GM12878 (cell line): ENCODE measurements at regions not wholly inside any gene's neighbourhood (a gene's known extent, or its start where the extent isn't known, plus 50 kb on each side); places are given as distances from the start of the nearest gene placed in this dataset.

Experiments used
- ATAC-seq: fragments of 200-7000 bp; cut with Tn5 transposase; 3 replicates; pipeline ENCODE4 v1.9.1; 2020; ENCODE audit warnings: mild to moderate bottlenecking, moderate library complexity
- BruUV-seq: library from RNA; stranded (reverse); fragments of 400-500 nt; replicated peaks from 2 replicates; lab custom pipeline; 2021; lab: Mats Ljungman, UMichigan
- CTCF ChIA-PET: fragments of 300-600 bp; sonication (Branson Sonifier 250); formaldehyde crosslinking; extraction: SDS; loops from one replicate; lab custom pipeline; 2021; ENCODE audit warnings: inconsistent platforms; lab: Yijun Ruan, JAX
- POLR2A ChIA-PET: fragments of 350-600 bp; formaldehyde crosslinking; extraction: SDS; loops from one replicate; lab custom pipeline; 2021; ENCODE audit warnings: inconsistent platforms; lab: Charles Lee
- RAD21 ChIA-PET: fragments of 300-600 bp; sonication (Branson Sonifier 250); formaldehyde crosslinking; loops from one replicate; lab custom pipeline; 2023; ENCODE audit warnings: antibody characterized with exemption; ENCODE audit not compliant: unreplicated experiment; lab: Charles Lee
- SMC1A ChIA-PET: fragments of 300-600 bp; sonication (Branson Sonifier 250); formaldehyde crosslinking; loops from one replicate; lab custom pipeline; 2023; ENCODE audit not compliant: unreplicated experiment, uncharacterized antibody; lab: Charles Lee
- DNase-seq: peaks from one replicate; pipeline ENCODE4 v3.0.0-alpha.2; 2011; ENCODE audit warnings: low read depth, low spot score
- FAIRE-seq: peaks from 3 replicates; lab custom pipeline; 2011; peaks lifted over from hg19 to GRCh38; lab: Jason Lieb, UNC
- H2AFZ ChIP-seq: 2 replicates; pipeline ENCODE4 v1.6.0; 2011; ENCODE audit warnings: low read depth, low read length, control low read depth; ENCODE audit not compliant: control insufficient read depth
- H3K27ac ChIP-seq: 2 replicates; pipeline ENCODE4 v1.5.1; 2011; ENCODE audit warnings: control low read depth; ENCODE audit not compliant: control insufficient read depth, insufficient read depth
- H3K27me3 ChIP-seq, 2 experiments: replicated peaks in 1 of 2; 2 replicates each; pipeline versions ENCODE4 v1.6.0 to v1.6.1; 2011; ENCODE audit warnings: low read length in 1 of 2; ENCODE audit not compliant: control insufficient read depth in 2 of 2, insufficient read depth in 2 of 2
- H3K36me3 ChIP-seq, 2 experiments: 2 replicates each; pipeline ENCODE4 v1.5.1; 2011; ENCODE audit warnings: low read length in 1 of 2; ENCODE audit not compliant: control insufficient read depth in 2 of 2, insufficient read depth in 2 of 2
- H3K4me1 ChIP-seq: 2 replicates; pipeline ENCODE4 v1.6.1; 2011; ENCODE audit warnings: mild to moderate bottlenecking, low read length, moderate library complexity, mixed read lengths; ENCODE audit not compliant: control insufficient read depth, insufficient read depth
- H3K4me2 ChIP-seq: 2 replicates; pipeline ENCODE4 v1.6.0; 2011; ENCODE audit warnings: control low read depth; ENCODE audit not compliant: control insufficient read depth, insufficient read depth
- H3K4me3 ChIP-seq: fragments of 200-600 bp; sonication (generic); 2 replicates; pipeline ENCODE4 v1.5.1; 2016
- H3K79me2 ChIP-seq: 2 replicates; pipeline ENCODE4 v1.6.0; 2011; ENCODE audit warnings: low read length; ENCODE audit not compliant: control insufficient read depth, insufficient read depth
- H3K9ac ChIP-seq: 2 replicates; pipeline ENCODE4 v1.8.0; 2011; ENCODE audit warnings: low read length, control low read depth, mixed read lengths; ENCODE audit not compliant: control insufficient read depth, insufficient read depth
- H3K9me3 ChIP-seq: replicated peaks from 3 replicates; pipeline ENCODE4 v1.5.1; 2011; ENCODE audit warnings: mild to moderate bottlenecking, low read length; ENCODE audit not compliant: control insufficient read depth, insufficient read depth
- H4K20me1 ChIP-seq: 2 replicates; pipeline ENCODE4 v1.6.0; 2011; ENCODE audit not compliant: control insufficient read depth, insufficient read depth
- CEBPB ChIP-seq, 2 experiments: fragments of 150-350 bp in 1 of 2; IDR thresholded peaks; 2 replicates each; pipeline ENCODE4 v1.6.1; 2012 to 2014; ENCODE audit warnings: low read depth in 2 of 2, low read length in 2 of 2, borderline replicate concordance in 1 of 2, inconsistent platforms in 1 of 2
- ELK1 ChIP-seq: IDR thresholded peaks from 2 replicates; pipeline ENCODE4 v1.6.1; 2012; ENCODE audit warnings: low read depth, low read length, improper control_type of control experiment
- HDAC6 ChIP-seq: fragments of 200-600 bp; sonication (generic); IDR thresholded peaks from one replicate; pipeline ENCODE4 v1.8.0; 2017; ENCODE audit warnings: antibody characterized with exemption; ENCODE audit not compliant: unreplicated experiment
- LARP7 ChIP-seq: fragments of 450-650 bp; IDR thresholded peaks from 2 replicates; pipeline ENCODE4 v1.6.1; 2017; ENCODE audit warnings: mild to moderate bottlenecking
- MEF2B ChIP-seq: fragments of 450-650 bp; IDR thresholded peaks from 2 replicates; pipeline ENCODE4 v1.6.1; 2018; ENCODE audit warnings: mild to moderate bottlenecking, moderate library complexity; ENCODE audit not compliant: partially characterized antibody, poor library complexity, severe bottlenecking
- NFYB ChIP-seq: IDR thresholded peaks from 2 replicates; pipeline ENCODE4 v1.6.1; 2011; ENCODE audit warnings: low read depth, mild to moderate bottlenecking, low read length, improper control_type of control experiment, moderate library complexity; ENCODE audit not compliant: insufficient read depth
- PAX5 ChIP-seq: IDR thresholded peaks from 2 replicates; pipeline ENCODE4 v1.6.1; 2011; ENCODE audit warnings: low read depth, low read length, borderline replicate concordance
- RAD21 ChIP-seq: IDR thresholded peaks from 2 replicates; pipeline ENCODE4 v1.6.1; 2011; ENCODE audit warnings: mild to moderate bottlenecking, low read depth, low read length, moderate library complexity; ENCODE audit not compliant: insufficient read depth
- SPI1 ChIP-seq: IDR thresholded peaks from 2 replicates; pipeline ENCODE4 v1.6.1; 2011; ENCODE audit warnings: low read depth, mild to moderate bottlenecking, low read length, moderate library complexity, borderline replicate concordance; ENCODE audit not compliant: insufficient read depth
- WGBS: methylation state at CpG from one replicate; pipeline ENCODE4 v1.1.6; 2016; ENCODE audit warnings: low lambda C conversion rate; ENCODE audit not compliant: insufficient replicate concordance, insufficient coverage; ENCODE audit errors: missing lambda C conversion rate; 5-methylcytosine and 5-hydroxymethylcytosine counted together
- in situ Hi-C: fragments of 300-500 bp; cut with MboI; formaldehyde crosslinking; loops from 9 replicates; pipeline ENCODE4 v1.14.3; 2018; ENCODE audit warnings: mixed read lengths
- intact Hi-C: fragments of 100-400 bp; cut with micrococcal nuclease; formaldehyde crosslinking; loops from one replicate; pipeline ENCODE4 v1.14.2; 2022; ENCODE audit not compliant: unreplicated experiment
- TF ChIP-seq, protein P1 (sequence below): IDR thresholded peaks from 2 replicates; pipeline ENCODE4 v1.6.1; 2012; ENCODE audit warnings: low read depth, low read length, improper control_type of control experiment
- TF ChIP-seq, protein P2 (sequence below): IDR thresholded peaks from 2 replicates; pipeline ENCODE4 v1.6.1; 2011; ENCODE audit warnings: low read depth, low read length, improper control_type of control experiment, borderline replicate concordance
- TF ChIP-seq, protein P3 (sequence below): fragments of 450-650 bp; IDR thresholded peaks from 2 replicates; pipeline ENCODE4 v1.6.1; 2018; ENCODE audit warnings: mild to moderate bottlenecking, low read depth, moderate library complexity; ENCODE audit not compliant: partially characterized antibody
- TF ChIP-seq, protein P4 (sequence below): IDR thresholded peaks from 2 replicates; pipeline ENCODE4 v1.6.1; 2012; ENCODE audit warnings: low read length, inconsistent platforms

DNA sequence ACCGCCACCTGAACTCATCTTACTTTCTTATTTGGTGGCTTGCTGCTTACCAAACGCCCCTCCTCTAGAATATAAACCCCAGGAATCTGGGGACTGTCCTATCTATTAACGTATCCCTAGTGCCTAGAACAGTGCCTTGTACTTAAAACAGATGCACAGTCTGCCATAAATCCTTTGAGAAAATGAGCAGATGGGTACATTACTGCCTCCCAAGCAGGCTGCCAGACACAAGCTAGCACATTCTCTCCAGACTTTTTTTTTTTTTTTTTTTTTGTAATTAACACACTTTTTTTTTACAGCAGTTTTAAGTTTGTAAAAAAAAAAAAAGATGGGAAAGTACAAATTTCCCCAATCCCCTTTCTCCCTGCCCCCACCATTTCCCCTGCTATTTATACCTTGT is 57.3 kb upstream of the RPL38 start:
- H3K27me3 ChIP-seq: no peaks in the 10 kb centered on the region
- ChIA-PET POLR2A (no interaction called here), SMC1A (no interaction called here), RAD21 (no interaction called here), CTCF (no interaction called here)
- no peaks in the 10 kb centered on the region for H4K20me1 ChIP-seq
- 33% methylated on average over 3 of the region's 3 CpGs for WGBS
- in situ Hi-C loops: no loop called here
- no peak overlapping the region for H2AFZ ChIP-seq
- no TSS peak for BruUV-seq
- intact Hi-C loops: no loop called here
- H3K9ac ChIP-seq: no peak overlapping the region
- no peaks in the 10 kb centered on the region for H3K4me1 ChIP-seq
- no peak for ATAC-seq
- H3K79me2 ChIP-seq: no peaks in the 10 kb centered on the region
- no peak overlapping the region for H3K27ac ChIP-seq
- no peaks in the 10 kb centered on the region for H3K36me3 ChIP-seq
- TF ChIP-seq MEF2B (no peak), HDAC6 (no peak), RAD21 (no peak), ELK1 (no peak), NFYB (no peak), PAX5 (no peak), SPI1 (no peak), CEBPB (IDR thresholded peaks at IDR 0.05; ENCODE audit: borderline replicate concordance in 1 of 2, low read depth in 2 of 2, low read length in 2 of 2) (no peak), LARP7 (no peak)
- TF ChIP-seq, protein P1, sequence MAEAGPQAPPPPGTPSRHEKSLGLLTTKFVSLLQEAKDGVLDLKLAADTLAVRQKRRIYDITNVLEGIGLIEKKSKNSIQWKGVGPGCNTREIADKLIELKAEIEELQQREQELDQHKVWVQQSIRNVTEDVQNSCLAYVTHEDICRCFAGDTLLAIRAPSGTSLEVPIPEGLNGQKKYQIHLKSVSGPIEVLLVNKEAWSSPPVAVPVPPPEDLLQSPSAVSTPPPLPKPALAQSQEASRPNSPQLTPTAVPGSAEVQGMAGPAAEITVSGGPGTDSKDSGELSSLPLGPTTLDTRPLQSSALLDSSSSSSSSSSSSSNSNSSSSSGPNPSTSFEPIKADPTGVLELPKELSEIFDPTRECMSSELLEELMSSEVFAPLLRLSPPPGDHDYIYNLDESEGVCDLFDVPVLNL: no peak
- TF ChIP-seq, protein P2, sequence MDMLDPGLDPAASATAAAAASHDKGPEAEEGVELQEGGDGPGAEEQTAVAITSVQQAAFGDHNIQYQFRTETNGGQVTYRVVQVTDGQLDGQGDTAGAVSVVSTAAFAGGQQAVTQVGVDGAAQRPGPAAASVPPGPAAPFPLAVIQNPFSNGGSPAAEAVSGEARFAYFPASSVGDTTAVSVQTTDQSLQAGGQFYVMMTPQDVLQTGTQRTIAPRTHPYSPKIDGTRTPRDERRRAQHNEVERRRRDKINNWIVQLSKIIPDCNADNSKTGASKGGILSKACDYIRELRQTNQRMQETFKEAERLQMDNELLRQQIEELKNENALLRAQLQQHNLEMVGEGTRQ: no peak
- TF ChIP-seq, protein P3, sequence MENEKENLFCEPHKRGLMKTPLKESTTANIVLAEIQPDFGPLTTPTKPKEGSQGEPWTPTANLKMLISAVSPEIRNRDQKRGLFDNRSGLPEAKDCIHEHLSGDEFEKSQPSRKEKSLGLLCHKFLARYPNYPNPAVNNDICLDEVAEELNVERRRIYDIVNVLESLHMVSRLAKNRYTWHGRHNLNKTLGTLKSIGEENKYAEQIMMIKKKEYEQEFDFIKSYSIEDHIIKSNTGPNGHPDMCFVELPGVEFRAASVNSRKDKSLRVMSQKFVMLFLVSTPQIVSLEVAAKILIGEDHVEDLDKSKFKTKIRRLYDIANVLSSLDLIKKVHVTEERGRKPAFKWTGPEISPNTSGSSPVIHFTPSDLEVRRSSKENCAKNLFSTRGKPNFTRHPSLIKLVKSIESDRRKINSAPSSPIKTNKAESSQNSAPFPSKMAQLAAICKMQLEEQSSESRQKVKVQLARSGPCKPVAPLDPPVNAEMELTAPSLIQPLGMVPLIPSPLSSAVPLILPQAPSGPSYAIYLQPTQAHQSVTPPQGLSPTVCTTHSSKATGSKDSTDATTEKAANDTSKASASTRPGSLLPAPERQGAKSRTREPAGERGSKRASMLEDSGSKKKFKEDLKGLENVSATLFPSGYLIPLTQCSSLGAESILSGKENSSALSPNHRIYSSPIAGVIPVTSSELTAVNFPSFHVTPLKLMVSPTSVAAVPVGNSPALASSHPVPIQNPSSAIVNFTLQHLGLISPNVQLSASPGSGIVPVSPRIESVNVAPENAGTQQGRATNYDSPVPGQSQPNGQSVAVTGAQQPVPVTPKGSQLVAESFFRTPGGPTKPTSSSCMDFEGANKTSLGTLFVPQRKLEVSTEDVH: no peak
- TF ChIP-seq, protein P4, sequence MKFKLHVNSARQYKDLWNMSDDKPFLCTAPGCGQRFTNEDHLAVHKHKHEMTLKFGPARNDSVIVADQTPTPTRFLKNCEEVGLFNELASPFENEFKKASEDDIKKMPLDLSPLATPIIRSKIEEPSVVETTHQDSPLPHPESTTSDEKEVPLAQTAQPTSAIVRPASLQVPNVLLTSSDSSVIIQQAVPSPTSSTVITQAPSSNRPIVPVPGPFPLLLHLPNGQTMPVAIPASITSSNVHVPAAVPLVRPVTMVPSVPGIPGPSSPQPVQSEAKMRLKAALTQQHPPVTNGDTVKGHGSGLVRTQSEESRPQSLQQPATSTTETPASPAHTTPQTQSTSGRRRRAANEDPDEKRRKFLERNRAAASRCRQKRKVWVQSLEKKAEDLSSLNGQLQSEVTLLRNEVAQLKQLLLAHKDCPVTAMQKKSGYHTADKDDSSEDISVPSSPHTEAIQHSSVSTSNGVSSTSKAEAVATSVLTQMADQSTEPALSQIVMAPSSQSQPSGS: no peak
- H3K9me3 ChIP-seq: peaks cover 2% of the 10 kb centered on the region; the same call in 1 of the 3 replicates
- FAIRE-seq: no peak
- no peak for DNase-seq
- no peak overlapping the region for H3K4me3 ChIP-seq
- no peak overlapping the region for H3K4me2 ChIP-seq
